Testis (tissue), 2 donors: ENCODE measurements at regions not wholly inside any gene's neighbourhood (a gene's known extent, or its start where the extent isn't known, plus 50 kb on each side); places are given as distances from the start of the nearest gene placed in this dataset.

Source experiments
- CTCF ChIP-seq, 3 experiments: fragments of 450-650 bp in 2 of 3; fragments of 200-600 bp in 1 of 3; sonication (generic) in 1 of 3; IDR thresholded peaks; one replicate each; pipeline ENCODE4 v1.5.1; 2016 to 2019; ENCODE audit warnings: antibody characterized with exemption in 3 of 3, mild to moderate bottlenecking in 2 of 3, moderate library complexity in 1 of 3
- POLR2A ChIP-seq: fragments of 450-650 bp; IDR thresholded peaks from one replicate; pipeline ENCODE4 v1.6.1; 2017; ENCODE audit warnings: antibody characterized with exemption, mild to moderate bottlenecking, moderate library complexity

DNA sequence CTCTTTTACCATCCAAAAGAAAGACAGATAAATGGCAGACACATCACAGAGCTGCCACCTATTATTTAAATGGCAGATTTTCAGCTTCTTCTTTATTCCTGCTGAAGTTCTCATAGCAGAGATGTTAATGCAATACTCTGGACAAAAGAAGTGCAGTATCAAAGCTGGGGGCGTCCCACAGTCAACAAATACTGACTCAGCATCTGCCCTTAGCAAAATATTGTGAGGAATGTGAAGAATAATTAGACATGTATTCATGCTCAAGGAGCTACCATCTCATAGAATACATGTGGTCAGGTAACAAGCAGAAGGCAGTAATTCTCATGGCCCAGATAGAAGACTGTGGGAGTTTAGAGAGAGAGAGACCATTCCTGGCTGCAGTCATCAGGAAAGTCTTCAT is 108.0 kb upstream of the TANK start:
- TF ChIP-seq CTCF (IDR thresholded peaks at IDR 0.05), result no peak
- no peak for TF ChIP-seq POLR2A
